Smooth muscle cell (in vitro differentiated cells): ENCODE measurements at regions not wholly inside any gene's neighbourhood (a gene's known extent, or its start where the extent isn't known, plus 50 kb on each side); places are given as distances from the start of the nearest gene placed in this dataset. TPM values are rescaled to one million over a fixed set of nuclear protein-coding genes. Genes with fewer than 3 reads are reported as not detected.

Source experiments
- small RNA-seq: library from RNA; depleted of rRNA; stranded (forward); fragments of <200 nt; gene quantifications from one replicate; pipeline ENCODE3, GENCODE V24; 2014

Small RNAs in the stretch of these regions (small RNA-seq; reads per million reads assigned to genes)
- gene AC022254.1 = not detected
